Stimulated activated CD8-positive, alpha-beta memory T cell treated with anti-CD3 and anti-CD28 coated beads, Interleukin-4, amount 100 ng/mL, for 48 hours (primary cell): ENCODE measurements at regions not wholly inside any gene's neighbourhood (a gene's known extent, or its start where the extent isn't known, plus 50 kb on each side); places are given as distances from the start of the nearest gene placed in this dataset.
"Not testable (repeated sequence)": the region's sequence is repeated elsewhere in the genome, so short reads cannot be mapped to it uniquely, and the experiment has no call there.

ENCODE experiments used
- DNase-seq: peaks from one replicate; pipeline ENCODE4 v3.0.0-alpha.2; 2020

DNA sequence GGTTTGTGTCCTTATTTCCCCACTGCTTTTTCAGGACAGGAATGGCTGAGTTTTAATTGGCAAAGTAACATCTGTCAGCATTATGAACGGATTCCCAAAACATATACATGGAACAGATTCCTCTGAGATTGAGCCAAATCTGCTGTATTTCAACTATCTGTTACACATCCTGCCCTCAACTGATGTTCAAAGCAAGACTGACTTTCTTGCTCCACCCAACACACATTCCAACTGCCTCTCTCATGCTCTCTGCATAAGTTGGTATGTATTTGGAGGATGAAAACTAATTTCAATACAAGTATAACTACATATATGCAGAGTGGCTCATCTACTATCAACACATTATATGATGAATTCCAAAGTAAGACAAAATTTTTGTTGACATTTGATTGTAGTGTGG is 342.2 kb downstream of the GATA3 start:
- DNase-seq: no peak

GRCh38 chr10:8398771-8399170 is 344.3 kb downstream of the GATA3 start:
- no peak for DNase-seq

DNA sequence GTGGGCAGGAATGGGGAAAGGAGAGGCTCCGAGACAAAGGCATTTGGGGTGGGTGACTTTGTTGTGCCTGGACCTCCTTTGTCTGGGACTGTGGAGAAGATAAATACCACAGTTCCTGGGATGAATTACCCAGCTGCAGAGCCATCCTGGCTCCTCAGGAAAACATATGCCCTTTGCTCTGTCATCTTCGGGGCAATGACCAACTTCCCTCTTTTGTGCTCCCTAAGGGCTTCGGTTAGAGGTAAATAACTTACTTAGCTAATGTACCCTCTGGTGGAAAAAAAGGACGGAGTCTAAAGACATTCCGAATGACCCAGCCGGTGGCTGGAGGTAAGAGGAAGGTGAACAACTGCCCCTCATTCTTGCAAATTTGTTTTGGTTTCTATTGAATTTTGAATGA is 345.7 kb downstream of the GATA3 start:
- DNase-seq: no peak

DNA sequence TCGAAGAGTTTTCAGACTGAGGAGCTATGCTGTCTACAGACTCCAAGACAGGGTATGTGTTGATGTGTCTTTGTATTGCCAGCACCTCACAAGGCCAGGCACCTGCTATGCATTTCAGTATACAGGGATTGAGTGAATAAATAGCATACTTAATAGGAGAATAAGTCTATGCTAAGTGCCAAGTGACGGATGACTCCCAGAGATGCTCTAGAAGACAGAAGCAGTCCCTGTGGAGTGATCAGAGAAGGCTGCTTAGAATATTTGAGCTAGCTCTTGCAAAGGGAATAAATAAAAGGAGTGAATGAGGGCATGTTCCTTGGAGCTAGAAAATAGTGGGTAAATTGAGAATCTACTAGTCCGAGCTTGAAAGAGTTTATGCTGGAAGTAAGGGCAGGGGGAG is 346.4 kb downstream of the GATA3 start:
- no peak for DNase-seq

DNA sequence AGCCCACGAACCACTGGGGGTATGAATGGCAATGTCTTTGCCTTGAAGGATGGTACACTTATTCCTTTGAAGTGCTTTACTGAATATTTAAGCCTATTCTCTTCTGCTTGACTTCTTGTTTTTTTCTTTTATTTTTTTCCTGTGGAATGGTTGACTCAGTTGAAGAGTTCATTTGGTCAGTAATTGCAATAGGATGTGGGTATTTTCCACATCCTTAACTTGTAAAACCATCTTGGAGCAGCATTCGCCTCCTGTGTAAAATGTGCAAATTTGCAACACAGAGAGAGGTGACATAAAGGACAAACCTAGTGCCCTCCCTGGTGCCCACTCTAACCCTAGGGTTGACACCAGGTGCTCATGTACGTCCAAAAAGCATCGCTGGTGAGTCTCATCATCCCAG is 347.0 kb downstream of the GATA3 start:
- no peak for DNase-seq

GRCh38 chr10:8402576-8402975 is 348.1 kb downstream of the GATA3 start:
- DNase-seq: peak; percentile 48

GRCh38 chr10:8403711-8404371 is 349.4 kb downstream of the GATA3 start:
- DNase-seq: no peak

- DNase-seq: no peak
Measured at GRCh38 chr10:8404721-8405120, 350.2 kb downstream of the GATA3 start.

GRCh38 chr10:8405596-8405995 is 351.1 kb downstream of the GATA3 start:
- DNase-seq: no peak

DNA sequence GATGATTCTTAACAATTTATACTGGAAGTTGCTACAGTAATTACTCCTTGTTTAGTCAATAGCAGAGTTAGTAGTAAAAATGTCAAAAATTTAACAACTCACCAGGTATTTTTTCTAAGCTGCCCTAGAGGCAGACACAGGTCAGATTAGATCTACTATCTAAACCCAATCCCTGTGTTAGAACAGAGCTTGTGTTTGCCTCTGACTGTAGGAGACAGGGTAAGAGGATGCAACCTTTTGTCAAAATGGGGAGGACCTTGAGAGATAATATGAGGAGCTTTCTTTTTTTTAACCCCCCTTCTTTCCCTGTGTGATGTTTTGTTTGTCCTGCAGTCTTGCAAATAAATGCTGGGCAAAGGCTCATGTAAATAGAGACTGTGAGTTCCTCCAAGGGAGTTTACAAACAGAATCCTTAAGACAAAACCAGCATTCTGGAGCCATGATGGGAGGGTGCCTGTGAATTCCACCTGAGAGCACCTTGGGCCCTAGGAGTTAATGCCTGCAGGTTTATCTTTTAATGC is 353.1 kb downstream of the GATA3 start:
- DNase-seq: no peak

GRCh38 chr10:8410506-8410905 is 356.0 kb downstream of the GATA3 start:
- no peak for DNase-seq

GRCh38 chr10:8412541-8412940 is 358.1 kb downstream of the GATA3 start:
- no peak for DNase-seq

GRCh38 chr10:8415029-8415428 is 360.5 kb downstream of the GATA3 start:
- not testable (repeated sequence) for DNase-seq

DNA sequence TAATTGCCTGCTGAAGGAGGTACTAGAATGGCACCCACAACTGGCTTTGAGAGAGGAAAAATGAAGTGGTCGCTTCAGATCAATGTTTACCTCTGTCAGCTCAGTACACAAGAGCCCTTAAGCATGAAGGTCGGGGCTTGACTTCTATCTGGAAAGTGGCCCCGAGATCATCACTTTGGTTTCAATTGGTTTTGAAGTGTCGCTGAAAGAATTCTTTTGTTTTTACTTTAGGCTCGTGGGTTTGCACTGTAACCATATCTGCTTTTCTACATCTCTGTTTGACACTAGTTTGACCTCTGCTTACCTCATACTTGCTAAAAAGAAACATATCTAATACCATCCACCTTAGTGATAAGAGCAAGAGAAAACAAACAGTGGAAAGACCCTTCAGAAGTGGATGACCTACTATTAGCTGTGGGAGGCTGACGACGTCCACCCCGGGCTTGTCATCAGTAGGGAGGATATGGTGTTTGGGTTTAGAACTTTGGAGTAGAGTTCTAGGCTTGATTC is 361.8 kb downstream of the GATA3 start:
- peak; percentile 54 for DNase-seq

GRCh38 chr10:8416760-8417159 is 362.3 kb downstream of the GATA3 start:
- peak; percentile 48 for DNase-seq

DNA sequence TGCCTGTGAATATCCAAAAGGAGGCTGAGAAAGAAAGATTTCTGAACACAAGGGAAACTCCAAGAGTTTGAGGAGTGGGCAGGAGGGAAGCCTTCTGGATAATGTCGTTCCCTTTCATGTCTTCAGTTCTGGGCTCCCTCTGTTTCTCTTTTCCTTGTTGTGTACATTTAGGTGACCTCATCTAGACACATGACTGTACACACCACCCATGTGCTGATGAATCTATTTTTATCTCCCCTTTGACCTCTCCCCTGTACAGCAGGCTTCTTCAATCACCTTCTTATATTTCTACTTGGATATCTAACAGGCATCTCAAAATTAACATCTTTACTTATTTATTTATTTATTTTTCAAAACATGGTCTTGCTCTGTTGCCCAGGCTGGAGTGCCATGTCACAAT is 363.1 kb downstream of the GATA3 start:
- DNase-seq: no peak

GRCh38 chr10:8418631-8419030 is 364.1 kb downstream of the GATA3 start:
- no peak for DNase-seq

DNA sequence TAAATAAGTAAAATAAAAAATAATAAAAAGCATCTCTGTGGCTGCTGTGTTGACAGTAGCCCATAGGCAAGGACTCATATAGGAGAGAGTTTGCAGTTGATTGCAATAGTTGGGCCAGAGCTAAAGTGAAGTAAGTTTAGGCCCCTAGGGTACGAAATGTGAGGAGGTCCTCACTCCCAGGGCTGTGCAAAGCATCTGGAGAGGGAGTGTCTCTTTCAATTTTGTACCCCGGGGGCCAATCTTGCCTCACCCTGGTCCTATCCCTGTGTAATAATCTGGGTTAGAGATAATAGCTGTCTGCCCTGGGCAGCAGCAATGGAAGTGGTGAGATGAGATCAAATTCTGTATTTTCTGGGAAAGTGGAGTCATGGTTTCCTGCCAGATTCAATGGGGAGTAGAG is 365.7 kb downstream of the GATA3 start:
- DNase-seq: no peak

GRCh38 chr10:8424555-8425211 is 370.2 kb downstream of the GATA3 start:
- no peak for DNase-seq

GRCh38 chr10:8428654-8429053 is 374.2 kb downstream of the GATA3 start:
- DNase-seq: no peak

DNA sequence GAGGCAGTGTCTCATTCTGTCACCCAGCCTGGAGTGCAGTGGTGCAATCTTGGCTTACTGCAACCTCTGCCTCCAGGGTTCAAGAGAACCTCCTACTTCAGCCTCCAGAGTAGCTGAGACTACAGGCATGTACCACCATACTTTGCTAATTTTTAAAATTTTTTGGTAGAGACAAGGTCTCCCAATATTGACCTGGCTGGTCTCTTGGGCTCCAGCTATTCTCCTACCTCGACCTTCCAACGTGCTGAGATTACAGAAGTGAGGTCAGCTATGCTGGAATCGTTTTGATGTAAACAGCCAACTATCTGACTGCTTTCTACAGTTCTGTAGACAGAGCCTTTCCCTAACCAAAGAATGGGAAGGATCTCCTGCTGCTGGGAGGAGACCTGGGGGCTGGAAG is 375.8 kb downstream of the GATA3 start:
- no peak for DNase-seq

DNA sequence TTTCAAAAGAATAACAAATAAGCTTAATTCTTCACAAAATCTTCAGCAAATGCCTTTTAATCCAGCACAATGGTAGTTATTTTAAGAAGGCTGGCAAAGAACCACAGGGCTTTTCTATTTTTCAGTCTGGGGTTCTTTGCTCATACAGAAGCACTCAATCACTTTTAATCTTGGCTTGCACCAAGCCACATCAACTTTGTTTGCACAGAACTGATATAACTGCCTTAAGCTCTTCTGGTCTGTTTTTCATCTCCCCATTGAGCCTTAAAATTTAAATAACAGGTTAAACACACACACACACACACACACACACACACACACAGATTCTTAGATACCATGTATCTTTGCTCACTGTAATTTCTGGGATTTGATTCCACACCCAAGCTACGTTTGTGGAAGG is 377.0 kb downstream of the GATA3 start:
- no peak for DNase-seq

GRCh38 chr10:8435186-8436055 is 380.9 kb downstream of the GATA3 start:
- DNase-seq: no peak

DNA sequence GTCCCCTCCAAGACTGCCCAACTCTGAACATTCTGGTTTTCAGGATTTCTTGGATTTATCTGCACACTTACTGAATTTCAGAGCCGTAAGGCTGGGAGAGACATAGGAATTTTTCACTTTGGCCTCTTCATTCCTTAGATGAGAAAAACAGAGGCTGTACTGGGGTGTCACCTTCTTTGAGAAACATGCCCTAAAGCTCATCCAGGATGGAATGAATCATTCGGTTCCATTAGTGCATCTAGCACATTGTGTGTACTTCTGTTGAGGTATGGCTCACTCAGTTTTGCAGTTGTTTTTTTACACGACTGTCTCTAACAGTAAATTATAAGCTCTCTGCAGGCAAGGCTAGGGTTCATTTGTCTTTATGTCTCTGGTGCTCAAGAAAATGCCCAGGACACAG is 383.4 kb downstream of the GATA3 start:
- no peak for DNase-seq
